GM12874 (cell line): ENCODE measurements at regions not wholly inside any gene's neighbourhood (a gene's known extent, or its start where the extent isn't known, plus 50 kb on each side); places are given as distances from the start of the nearest gene placed in this dataset.

Experiments used
- TF ChIP-seq, protein P1 (sequence below): IDR thresholded peaks from 2 replicates; pipeline ENCODE4 v1.5.1; 2011; ENCODE audit warnings: low read depth, mild to moderate bottlenecking, control low read depth, low read length, moderate library complexity; ENCODE audit not compliant: insufficient read depth

GRCh38 chr15:62415498-62415897 is 250.4 kb upstream of the C2CD4B start:
- TF ChIP-seq, protein P1, sequence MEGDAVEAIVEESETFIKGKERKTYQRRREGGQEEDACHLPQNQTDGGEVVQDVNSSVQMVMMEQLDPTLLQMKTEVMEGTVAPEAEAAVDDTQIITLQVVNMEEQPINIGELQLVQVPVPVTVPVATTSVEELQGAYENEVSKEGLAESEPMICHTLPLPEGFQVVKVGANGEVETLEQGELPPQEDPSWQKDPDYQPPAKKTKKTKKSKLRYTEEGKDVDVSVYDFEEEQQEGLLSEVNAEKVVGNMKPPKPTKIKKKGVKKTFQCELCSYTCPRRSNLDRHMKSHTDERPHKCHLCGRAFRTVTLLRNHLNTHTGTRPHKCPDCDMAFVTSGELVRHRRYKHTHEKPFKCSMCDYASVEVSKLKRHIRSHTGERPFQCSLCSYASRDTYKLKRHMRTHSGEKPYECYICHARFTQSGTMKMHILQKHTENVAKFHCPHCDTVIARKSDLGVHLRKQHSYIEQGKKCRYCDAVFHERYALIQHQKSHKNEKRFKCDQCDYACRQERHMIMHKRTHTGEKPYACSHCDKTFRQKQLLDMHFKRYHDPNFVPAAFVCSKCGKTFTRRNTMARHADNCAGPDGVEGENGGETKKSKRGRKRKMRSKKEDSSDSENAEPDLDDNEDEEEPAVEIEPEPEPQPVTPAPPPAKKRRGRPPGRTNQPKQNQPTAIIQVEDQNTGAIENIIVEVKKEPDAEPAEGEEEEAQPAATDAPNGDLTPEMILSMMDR = no peak

DNA sequence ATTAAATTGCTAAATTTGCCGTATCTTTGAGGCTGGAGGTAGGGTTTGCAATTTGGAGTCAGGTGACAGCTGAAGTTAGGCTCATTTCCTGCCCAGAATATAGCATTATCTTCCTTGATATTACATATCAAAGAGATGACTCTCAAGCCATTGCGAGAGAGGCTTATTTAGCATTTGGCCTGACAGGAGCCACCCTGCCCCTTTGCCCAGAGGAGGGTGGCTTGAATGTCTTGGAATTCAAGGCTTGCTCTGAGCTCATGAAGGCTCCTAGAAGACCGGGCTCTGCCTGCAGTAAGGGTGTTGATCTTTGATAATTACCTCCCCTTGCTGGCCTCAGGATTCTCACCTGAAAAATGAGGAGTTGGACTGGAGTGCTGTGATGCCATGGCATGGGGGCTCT is 251.4 kb upstream of the C2CD4B start:
- TF ChIP-seq, protein P1 = no peak

GRCh38 chr15:62417439-62417838 is 252.4 kb upstream of the C2CD4B start:
- TF ChIP-seq, protein P1 = no peak

GRCh38 chr15:62419192-62419591 is 254.1 kb upstream of the C2CD4B start:
- TF ChIP-seq, protein P1 = no peak

GRCh38 chr15:62421289-62421688 is 256.2 kb upstream of the C2CD4B start:
- TF ChIP-seq, protein P1 = no peak

DNA sequence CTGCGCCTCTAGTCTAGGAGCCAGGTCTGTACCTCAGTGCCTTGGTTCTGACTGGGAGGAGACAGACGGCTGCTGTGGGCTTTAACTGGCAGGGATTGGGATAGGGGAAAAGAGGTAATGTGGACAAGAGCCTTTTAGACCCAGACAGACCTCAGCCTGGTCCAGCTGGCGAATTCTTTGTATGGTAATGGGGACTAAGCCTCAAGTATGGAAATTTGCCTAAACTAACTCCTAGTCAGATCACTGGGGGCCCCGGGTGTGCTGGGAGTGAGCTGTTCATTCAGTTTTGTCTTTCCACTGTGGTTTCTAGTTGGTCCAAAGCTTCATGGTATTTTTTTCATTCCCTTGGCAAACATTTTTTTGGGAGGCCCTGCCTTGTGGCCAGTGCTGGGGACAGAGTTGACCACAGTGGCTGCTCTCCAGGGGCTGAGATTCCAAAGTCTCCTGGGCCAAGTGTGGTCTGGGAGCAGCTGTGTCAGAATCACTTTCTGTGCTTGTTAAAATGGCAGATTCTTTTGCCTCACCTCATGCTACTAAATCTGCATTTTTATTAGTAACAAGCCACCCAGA is 261.4 kb upstream of the C2CD4B start:
- TF ChIP-seq, protein P1 = no peak

GRCh38 chr15:62428259-62428658 is 263.2 kb upstream of the C2CD4B start:
- TF ChIP-seq, protein P1 = no peak
